Mesenchymal stem cell (in vitro differentiated cells and primary cell): ENCODE measurements at regions not wholly inside any gene's neighbourhood (a gene's known extent, or its start where the extent isn't known, plus 50 kb on each side); places are given as distances from the start of the nearest gene placed in this dataset.

ENCODE experiments used
- DNase-seq: peaks from one replicate; pipeline ENCODE4 v3.0.0-alpha.2; 2013
- H2AFZ ChIP-seq: one replicate; pipeline ENCODE4 v1.6.1; 2013; ENCODE audit warnings: low read depth, mild to moderate bottlenecking, control low read depth, inconsistent platforms, low read length, moderate library complexity
- H2AK5ac ChIP-seq: 2 replicates; pipeline ENCODE4 v1.6.1; 2013; ENCODE audit warnings: low read length, moderate library complexity, mild to moderate bottlenecking, inconsistent platforms; ENCODE audit not compliant: severe bottlenecking
- H2BK120ac ChIP-seq: one replicate; pipeline ENCODE4 v1.6.1; 2013; ENCODE audit warnings: low read depth, mild to moderate bottlenecking, inconsistent platforms, low read length, moderate library complexity
- H2BK12ac ChIP-seq, 2 experiments: one replicate each; pipeline ENCODE4 v1.6.1; 2013; ENCODE audit warnings: inconsistent platforms in 2 of 2, low read length in 2 of 2, mild to moderate bottlenecking in 2 of 2, moderate library complexity in 2 of 2, control low read depth in 1 of 2
- H2BK15ac ChIP-seq: one replicate; pipeline ENCODE4 v1.6.1; 2013; ENCODE audit warnings: mild to moderate bottlenecking, low read depth, inconsistent platforms; ENCODE audit not compliant: poor library complexity, severe bottlenecking
- H2BK5ac ChIP-seq: 2 replicates; pipeline ENCODE4 v1.6.1; 2013; ENCODE audit warnings: low read depth, mild to moderate bottlenecking, low read length, control low read depth, inconsistent platforms; ENCODE audit not compliant: poor library complexity, severe bottlenecking
- H3K14ac ChIP-seq, 2 experiments: one replicate each; pipeline ENCODE4 v1.6.1; 2013; ENCODE audit warnings: inconsistent platforms in 2 of 2, low read length in 2 of 2, control low read depth in 1 of 2, mild to moderate bottlenecking in 1 of 2, moderate library complexity in 1 of 2
- H3K18ac ChIP-seq, 2 experiments: one replicate each; pipeline ENCODE4 v1.6.1; 2013; ENCODE audit warnings: inconsistent platforms in 2 of 2, low read length in 2 of 2, control low read depth in 1 of 2, low read depth in 1 of 2, mild to moderate bottlenecking in 1 of 2
- H3K23ac ChIP-seq, 2 experiments: one replicate each; pipeline ENCODE4 v1.6.1; 2013; ENCODE audit warnings: inconsistent platforms in 2 of 2, low read length in 2 of 2, mild to moderate bottlenecking in 2 of 2, moderate library complexity in 2 of 2, control low read depth in 1 of 2
- H3K27ac ChIP-seq: 2 replicates; pipeline ENCODE4 v1.5.1; 2013; ENCODE audit warnings: mild to moderate bottlenecking, moderate library complexity, low read length, control low read depth, inconsistent platforms; ENCODE audit not compliant: poor library complexity, severe bottlenecking
- H3K27me3 ChIP-seq, 2 experiments: 2 replicates each; pipeline versions ENCODE4 v1.6.1 to v1.7.0; 2013; ENCODE audit warnings: low read length in 2 of 2, mild to moderate bottlenecking in 2 of 2, moderate library complexity in 2 of 2, control low read depth in 1 of 2, inconsistent platforms in 1 of 2; ENCODE audit not compliant: control insufficient read depth in 1 of 2, insufficient read depth in 1 of 2
- H3K36me3 ChIP-seq, 2 experiments: 2 replicates each; pipeline versions ENCODE4 v1.6.1 to v1.7.0; 2013; ENCODE audit warnings: low read length in 2 of 2, control low read depth in 1 of 2, inconsistent platforms in 1 of 2, low read depth in 1 of 2, mild to moderate bottlenecking in 1 of 2; ENCODE audit not compliant: insufficient read depth in 2 of 2, control insufficient read depth in 1 of 2
- H3K4ac ChIP-seq, 2 experiments: one replicate each; pipeline ENCODE4 v1.6.1; 2013; ENCODE audit warnings: inconsistent platforms in 2 of 2, low read length in 2 of 2, mild to moderate bottlenecking in 2 of 2, moderate library complexity in 2 of 2, control low read depth in 1 of 2, low read depth in 1 of 2
- H3K4me1 ChIP-seq: 2 replicates; pipeline ENCODE4 v1.6.1; 2013; ENCODE audit warnings: low read depth, low read length, control low read depth; ENCODE audit not compliant: control insufficient read depth, insufficient read depth
- H3K4me2 ChIP-seq: 2 replicates; pipeline ENCODE4 v1.6.1; 2013; ENCODE audit warnings: low read length, mild to moderate bottlenecking, inconsistent platforms; ENCODE audit not compliant: poor library complexity, severe bottlenecking
- H3K4me3 ChIP-seq, 2 experiments: 2 replicates each; pipeline versions ENCODE4 v1.5.1 to v1.7.0; 2013; ENCODE audit warnings: low read length in 2 of 2, mild to moderate bottlenecking in 2 of 2, control low read depth in 1 of 2, low read depth in 1 of 2; ENCODE audit not compliant: insufficient read depth in 1 of 2
- H3K79me1 ChIP-seq: replicated peaks from 2 replicates; pipeline ENCODE4 v1.6.1; 2013; ENCODE audit warnings: mild to moderate bottlenecking, control low read depth, low read length, inconsistent platforms; ENCODE audit not compliant: poor library complexity, severe bottlenecking
- H3K9ac ChIP-seq: 2 replicates; pipeline ENCODE4 v1.7.0; 2013; ENCODE audit warnings: mild to moderate bottlenecking, low read length, moderate library complexity
- H3K9me3 ChIP-seq: 2 replicates; pipeline ENCODE4 v1.7.0; 2013; ENCODE audit warnings: mild to moderate bottlenecking, low read length; ENCODE audit not compliant: control insufficient read depth
- H4K8ac ChIP-seq: one replicate; pipeline ENCODE4 v1.6.1; 2013; ENCODE audit warnings: inconsistent platforms, mild to moderate bottlenecking, low read length, moderate library complexity
- H4K91ac ChIP-seq: one replicate; pipeline ENCODE4 v1.6.1; 2013; ENCODE audit warnings: mild to moderate bottlenecking, low read length, inconsistent platforms
- WGBS: methylation state at CpG from one replicate; pipeline ENCODE4 v1.1.7; 2013; ENCODE audit warnings: mixed read lengths; 5-methylcytosine and 5-hydroxymethylcytosine counted together

DNA sequence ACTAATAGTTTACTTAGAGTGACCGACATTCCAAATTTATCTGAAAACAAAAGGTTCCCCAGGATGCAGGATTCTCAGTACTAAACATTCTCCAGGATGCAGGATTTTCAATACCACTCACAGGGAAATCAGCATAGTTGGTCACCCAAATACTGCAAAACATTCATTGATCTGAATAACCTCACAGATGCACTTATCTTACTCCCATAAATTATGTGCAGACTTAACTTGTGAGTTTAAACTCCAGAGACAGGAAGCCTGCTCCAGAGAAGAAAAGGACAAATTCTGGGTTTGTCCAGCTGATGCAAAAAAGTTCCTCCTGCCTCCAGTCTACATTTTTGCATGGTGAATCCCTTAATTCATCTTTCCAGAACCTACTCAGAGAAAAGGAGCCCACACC, 514.2 kb upstream of the TMEM132C start:
- DNase-seq, result no peak
- no peak overlapping the region for H3K9ac ChIP-seq
- H4K8ac ChIP-seq, result no peak overlapping the region
- no peak overlapping the region for H3K27ac ChIP-seq
- no peaks in the 10 kb centered on the region for H3K9me3 ChIP-seq
- H3K23ac ChIP-seq, result no peak overlapping the region
- H2BK12ac ChIP-seq, result no peak overlapping the region
- H2BK15ac ChIP-seq, result no peak overlapping the region
- 81% methylated on average over 1 of the region's 1 CpG for WGBS
- no peak overlapping the region for H2AFZ ChIP-seq
- no peaks in the 10 kb centered on the region for H3K36me3 ChIP-seq
- no peaks in the 10 kb centered on the region for H3K27me3 ChIP-seq
- no peaks in the 10 kb centered on the region for H3K4me1 ChIP-seq
- H2BK5ac ChIP-seq, result no peak overlapping the region
- H3K14ac ChIP-seq, result no peak overlapping the region
- H3K79me1 ChIP-seq, result no peaks in the 10 kb centered on the region
- no peak overlapping the region for H2AK5ac ChIP-seq
- H2BK120ac ChIP-seq, result no peak overlapping the region
- H4K91ac ChIP-seq, result no peak overlapping the region
- no peak overlapping the region for H3K18ac ChIP-seq
- no peak overlapping the region for H3K4me3 ChIP-seq
- no peak overlapping the region for H3K4me2 ChIP-seq
- H3K4ac ChIP-seq, result no peak overlapping the region

DNA sequence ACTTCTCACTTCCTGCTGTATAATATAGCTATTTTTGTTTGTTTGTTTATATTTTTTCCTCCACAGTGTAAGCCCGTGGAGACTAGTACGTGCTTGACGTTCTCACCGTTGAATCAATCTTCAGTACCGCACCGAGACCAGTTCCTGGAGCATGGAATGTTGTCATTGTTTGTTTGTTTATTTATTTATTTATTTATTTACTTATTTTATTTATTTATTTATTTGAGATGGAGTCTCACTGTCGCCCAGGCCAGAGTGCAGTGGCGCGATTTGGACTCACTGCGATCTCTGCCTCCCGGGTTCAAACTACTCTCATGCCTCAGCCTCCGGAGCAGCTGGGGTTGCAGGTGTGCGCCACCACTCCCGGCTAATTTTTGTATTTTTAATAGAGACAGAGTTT, 506.6 kb upstream of the TMEM132C start:
- H3K27me3 ChIP-seq, result no peaks in the 10 kb centered on the region
- H2BK120ac ChIP-seq, result no peak overlapping the region
- no peak overlapping the region for H4K91ac ChIP-seq
- no peak overlapping the region for H3K27ac ChIP-seq
- H3K79me1 ChIP-seq, result no peaks in the 10 kb centered on the region
- no peak overlapping the region for H4K8ac ChIP-seq
- H3K4me1 ChIP-seq, result no peaks in the 10 kb centered on the region
- H3K9ac ChIP-seq, result no peak overlapping the region
- peaks cover 7% of the 10 kb centered on the region for H3K9me3 ChIP-seq
- no peak overlapping the region for H2BK5ac ChIP-seq
- no peak overlapping the region for H3K4ac ChIP-seq
- no peak overlapping the region for H2BK15ac ChIP-seq
- H3K4me2 ChIP-seq, result no peak overlapping the region
- no peak overlapping the region for H3K18ac ChIP-seq
- no peak overlapping the region for H2BK12ac ChIP-seq
- H3K36me3 ChIP-seq, result no peaks in the 10 kb centered on the region
- H3K14ac ChIP-seq, result no peak overlapping the region
- H2AK5ac ChIP-seq, result no peak overlapping the region
- H3K23ac ChIP-seq, result no peak overlapping the region
- 95% methylated on average over 8 of the region's 14 CpGs for WGBS
- H2AFZ ChIP-seq, result no peak overlapping the region
- no peak for DNase-seq
- H3K4me3 ChIP-seq, result no peak overlapping the region

DNA sequence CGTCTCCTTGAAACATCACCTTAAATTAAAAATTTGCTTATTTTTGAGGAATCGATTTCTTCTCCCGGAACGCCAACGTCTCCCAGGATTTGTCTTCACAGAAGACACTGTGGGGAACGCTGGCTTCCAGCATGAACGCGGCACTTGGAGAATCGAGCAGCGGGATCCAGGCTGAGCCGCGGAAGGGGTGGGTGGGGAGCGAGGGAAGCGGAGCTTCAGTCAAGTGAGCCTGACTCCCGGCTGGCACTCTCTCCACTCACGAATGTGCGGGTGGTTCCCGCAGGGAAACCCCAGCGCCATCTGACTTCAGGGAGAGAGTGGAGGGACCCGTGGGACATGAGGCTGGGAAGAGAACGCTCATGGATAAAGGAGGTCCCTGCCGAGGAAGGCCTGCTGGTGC, 506.0 kb upstream of the TMEM132C start:
- Histone ChIP-seq H3K79me1 (no peaks in the 10 kb centered on the region), H3K9me3 (peaks cover 7% of the 10 kb centered on the region), H4K8ac (no peak overlapping the region), H2BK15ac (no peak overlapping the region), H3K27me3 (no peaks in the 10 kb centered on the region), H3K4ac (no peak overlapping the region), H3K36me3 (no peaks in the 10 kb centered on the region), H3K18ac (no peak overlapping the region), H2AK5ac (no peak overlapping the region), H2BK12ac (no peak overlapping the region), H3K14ac (no peak overlapping the region), H3K9ac (no peak overlapping the region), H3K23ac (no peak overlapping the region), H2AFZ (no peak overlapping the region), H3K27ac (no peak overlapping the region), H3K4me2 (no peak overlapping the region), H4K91ac (no peak overlapping the region), H2BK5ac (no peak overlapping the region), H3K4me3 (no peak overlapping the region), H3K4me1 (no peaks in the 10 kb centered on the region), H2BK120ac (no peak overlapping the region)
- no peak for DNase-seq
- 89% methylated on average over 22 of the region's 22 CpGs for WGBS

GRCh38 chr12:127761880-127762279, 505.1 kb upstream of the TMEM132C start:
- H2BK15ac ChIP-seq, result no peak overlapping the region
- H3K9me3 ChIP-seq, result peaks cover 7% of the 10 kb centered on the region
- H2BK120ac ChIP-seq, result no peak overlapping the region
- no peak overlapping the region for H2BK12ac ChIP-seq
- H3K9ac ChIP-seq, result no peak overlapping the region
- no peak overlapping the region for H3K4me3 ChIP-seq
- H3K79me1 ChIP-seq, result no peaks in the 10 kb centered on the region
- H3K36me3 ChIP-seq, result no peaks in the 10 kb centered on the region
- H3K18ac ChIP-seq, result no peak overlapping the region
- no peak overlapping the region for H3K23ac ChIP-seq
- H3K4me1 ChIP-seq, result no peaks in the 10 kb centered on the region
- H4K91ac ChIP-seq, result no peak overlapping the region
- H3K27ac ChIP-seq, result no peak overlapping the region
- WGBS, result 65% methylated on average over 10 of the region's 10 CpGs
- H3K14ac ChIP-seq, result no peak overlapping the region
- H3K4me2 ChIP-seq, result no peak overlapping the region
- H2BK5ac ChIP-seq, result no peak overlapping the region
- no peak for DNase-seq
- H3K4ac ChIP-seq, result no peak overlapping the region
- H3K27me3 ChIP-seq, result no peaks in the 10 kb centered on the region
- no peak overlapping the region for H4K8ac ChIP-seq
- no peak overlapping the region for H2AK5ac ChIP-seq
- H2AFZ ChIP-seq, result no peak overlapping the region
